ENCODE measurements at regions not wholly inside any gene's neighbourhood (a gene's known extent, or its start where the extent isn't known, plus 50 kb on each side); places are given as distances from the start of the nearest gene placed in this dataset.

DNA sequence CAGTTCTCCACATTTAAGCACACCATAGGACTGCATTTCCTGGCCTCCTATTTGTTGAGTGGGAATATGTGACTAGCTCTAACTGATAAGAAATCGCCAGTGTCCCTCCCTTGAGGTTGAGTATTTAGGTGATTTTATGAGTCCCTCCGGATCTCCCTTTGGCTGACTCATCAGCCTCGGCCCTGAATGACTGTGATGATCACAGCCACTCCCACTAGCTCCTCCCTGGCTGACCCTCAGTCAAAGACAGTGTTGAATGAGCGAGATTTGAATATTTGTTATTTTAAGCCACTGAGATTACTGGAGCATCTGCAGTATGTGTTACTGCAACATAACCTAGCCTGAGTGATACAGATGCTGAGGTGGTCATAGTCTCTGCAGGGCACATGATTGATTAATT lies 515.3 kb downstream of the EPHB1 start:
- DNase-seq = no peak

DNA sequence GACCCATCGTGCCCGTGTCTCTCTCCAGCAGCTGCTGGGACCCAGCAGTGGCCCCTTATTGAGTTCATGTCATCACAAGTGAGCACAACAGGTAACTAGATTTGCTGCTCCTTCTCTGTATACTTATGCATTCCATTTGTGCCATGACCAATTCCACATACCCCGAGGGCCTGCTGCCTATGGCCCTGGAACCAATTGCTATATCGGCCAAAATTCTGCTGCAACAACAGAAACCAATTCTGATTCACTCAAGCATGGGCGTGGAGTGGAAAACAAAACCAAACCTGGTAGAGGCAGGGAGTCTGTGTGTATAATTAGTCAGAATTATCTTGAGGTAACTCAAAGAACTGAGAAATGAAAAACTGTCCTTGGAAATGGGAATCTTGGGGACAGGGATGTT lies 516.6 kb downstream of the EPHB1 start:
- no peak for DNase-seq

DNA sequence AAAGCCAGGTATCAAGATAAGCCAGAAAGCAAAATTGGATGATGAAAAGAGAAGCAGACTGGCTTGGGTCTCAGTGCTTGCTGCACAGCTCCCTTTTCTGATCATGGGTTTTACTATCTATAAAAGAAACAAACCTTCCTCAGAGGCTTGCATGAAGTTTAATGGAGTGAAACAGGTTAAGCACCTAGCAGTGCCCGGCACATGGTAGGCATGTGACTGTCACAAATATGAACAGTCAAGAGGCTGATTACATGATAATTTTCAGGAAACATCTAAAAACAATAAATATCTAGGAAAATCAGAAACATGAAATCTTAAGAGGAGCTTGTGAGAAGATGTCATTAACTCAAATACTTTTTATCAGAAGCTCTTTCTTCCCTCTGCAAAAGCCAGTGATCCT lies 519.2 kb downstream of the EPHB1 start:
- DNase-seq = no peak

DNA sequence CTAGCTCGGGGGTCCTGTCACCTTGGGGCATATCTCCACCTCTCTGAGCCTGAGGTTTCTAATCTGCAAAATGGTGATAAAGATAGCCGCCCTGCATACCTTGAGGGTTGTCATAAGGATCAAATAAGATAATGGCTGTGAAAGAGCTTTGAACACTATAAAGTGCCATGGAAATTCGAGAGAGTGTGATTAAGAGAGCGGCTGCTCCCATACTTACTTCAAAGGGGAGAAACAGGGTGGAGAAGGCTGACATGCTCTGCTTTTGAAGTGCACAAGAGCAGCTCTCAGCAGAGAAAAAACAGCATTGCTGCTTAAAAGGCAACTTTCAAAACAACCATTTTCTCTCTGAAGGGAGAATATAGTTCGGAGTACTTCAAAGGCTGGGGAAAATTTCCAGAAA lies 529.2 kb downstream of the EPHB1 start:
- no peak for DNase-seq

DNA sequence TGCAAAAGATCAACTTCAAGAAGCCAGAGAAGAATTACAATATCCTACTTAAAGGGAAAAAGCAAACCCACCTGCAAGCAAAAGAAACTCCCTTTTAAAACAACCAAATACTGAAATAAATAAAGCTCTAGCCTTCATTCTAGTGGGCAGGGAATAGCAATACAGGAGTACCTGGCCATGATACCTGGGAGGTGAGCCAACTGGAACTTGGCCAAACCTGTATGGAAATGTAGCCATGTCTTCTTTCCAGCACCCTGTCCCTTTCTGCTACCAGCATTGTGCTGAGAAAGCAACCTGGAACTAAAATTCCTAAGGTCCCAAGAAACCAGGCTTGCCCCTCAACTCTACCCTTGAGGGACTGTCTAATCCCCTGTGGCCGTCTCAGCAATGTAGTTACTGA lies 530.0 kb downstream of the EPHB1 start:
- no peak for DNase-seq

DNA sequence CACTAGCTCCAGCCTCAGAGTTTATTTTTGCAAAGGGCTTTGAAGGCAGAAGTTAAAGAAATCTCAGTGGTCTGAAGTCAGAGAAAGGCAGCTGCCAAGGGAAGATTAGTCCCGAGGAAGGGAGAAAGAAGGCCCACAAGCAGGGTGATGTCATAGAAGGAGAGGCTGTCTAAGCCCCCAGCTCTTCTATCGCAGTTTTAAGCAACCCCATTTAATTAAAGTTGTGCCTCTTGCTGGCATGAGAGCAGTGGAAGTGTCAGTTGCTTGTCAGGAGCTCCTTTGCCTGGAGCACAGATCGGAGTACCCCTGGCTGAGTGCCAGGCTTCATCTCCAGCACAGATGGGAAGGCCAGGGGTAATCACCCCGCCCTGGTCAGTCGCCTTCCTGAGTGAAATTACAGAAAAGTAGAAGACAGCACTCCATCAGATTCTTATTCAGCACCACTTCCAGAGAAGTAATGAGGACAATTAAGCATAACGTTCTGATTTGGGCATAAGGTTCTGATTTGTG lies 530.7 kb downstream of the EPHB1 start:
- DNase-seq = no peak

DNA sequence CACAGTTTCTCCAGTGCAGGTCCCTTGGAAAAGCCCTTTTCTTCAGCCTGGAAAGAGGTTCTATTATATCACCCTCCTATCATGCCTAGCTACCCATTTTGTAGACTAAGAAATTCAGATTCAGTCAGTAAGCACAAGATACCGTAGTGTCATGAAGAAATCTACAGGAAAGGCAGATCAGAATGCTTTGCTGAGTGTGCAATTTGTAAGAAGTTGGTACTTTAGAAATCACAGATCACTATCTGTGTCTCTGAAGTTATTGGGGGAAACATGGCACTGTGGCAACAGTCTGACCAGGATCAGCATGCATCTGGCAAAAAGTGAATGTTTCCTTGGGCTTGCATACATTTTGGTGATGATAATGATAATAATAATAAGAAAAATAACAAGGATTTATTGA lies 531.8 kb downstream of the EPHB1 start:
- DNase-seq = no peak

DNA sequence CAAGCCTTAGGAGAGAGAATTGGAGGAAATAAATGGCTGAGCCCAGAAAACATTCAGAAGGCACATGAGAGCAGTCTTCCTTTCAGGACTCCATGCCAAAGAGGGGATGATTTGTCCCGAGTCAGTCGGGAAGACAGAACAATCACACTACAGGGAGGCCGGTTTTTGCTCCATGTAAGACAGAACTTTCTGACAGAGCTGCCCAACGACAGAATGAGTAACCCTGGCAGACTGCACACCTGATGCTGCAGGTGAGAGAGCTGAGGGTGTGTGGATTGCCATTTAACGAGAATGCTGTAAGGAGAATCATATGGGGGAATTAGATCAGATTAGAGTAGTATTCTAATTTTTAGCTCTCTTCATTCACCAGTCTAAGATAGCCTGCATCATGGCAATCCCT lies 533.0 kb downstream of the EPHB1 start:
- no peak for DNase-seq

DNA sequence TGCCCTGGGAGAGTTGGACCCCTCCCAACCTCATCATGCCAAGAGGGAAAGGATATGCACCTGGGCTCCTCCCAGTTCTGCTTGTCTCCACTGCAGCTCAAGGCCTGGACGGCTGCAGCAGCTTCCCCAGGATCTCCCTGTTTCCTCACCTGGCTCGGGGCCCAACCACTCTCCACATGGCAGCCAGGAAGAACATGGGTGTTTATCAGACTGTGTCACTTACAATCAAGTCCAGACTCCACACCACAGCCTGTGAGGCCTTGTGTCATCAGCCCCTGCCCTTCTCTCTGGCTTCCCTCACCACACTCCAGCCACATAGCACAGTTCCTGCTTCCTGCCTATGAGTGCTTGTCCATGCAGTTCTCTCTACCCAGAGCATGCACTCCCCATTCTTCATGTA lies 534.4 kb downstream of the EPHB1 start:
- no peak for DNase-seq

DNA sequence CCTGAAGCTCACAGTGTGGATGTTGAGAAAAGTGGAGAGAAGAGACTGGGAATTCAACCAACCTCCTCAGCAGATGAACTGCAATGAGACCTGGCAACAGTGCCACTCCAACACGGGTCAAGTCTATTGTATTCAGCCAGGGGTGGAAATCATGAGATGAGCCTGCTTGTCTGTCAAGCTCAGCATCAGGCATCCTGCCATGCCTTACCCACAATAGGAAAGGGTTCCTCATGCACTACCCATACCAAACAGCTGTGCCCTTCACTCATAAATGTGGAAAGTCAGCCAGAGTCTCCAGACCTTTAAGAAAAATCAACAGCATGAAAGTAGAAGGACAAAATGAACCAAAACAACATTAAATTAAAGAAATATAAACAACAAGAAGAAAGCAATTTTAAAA lies 542.1 kb downstream of the EPHB1 start:
- DNase-seq = no peak

DNA sequence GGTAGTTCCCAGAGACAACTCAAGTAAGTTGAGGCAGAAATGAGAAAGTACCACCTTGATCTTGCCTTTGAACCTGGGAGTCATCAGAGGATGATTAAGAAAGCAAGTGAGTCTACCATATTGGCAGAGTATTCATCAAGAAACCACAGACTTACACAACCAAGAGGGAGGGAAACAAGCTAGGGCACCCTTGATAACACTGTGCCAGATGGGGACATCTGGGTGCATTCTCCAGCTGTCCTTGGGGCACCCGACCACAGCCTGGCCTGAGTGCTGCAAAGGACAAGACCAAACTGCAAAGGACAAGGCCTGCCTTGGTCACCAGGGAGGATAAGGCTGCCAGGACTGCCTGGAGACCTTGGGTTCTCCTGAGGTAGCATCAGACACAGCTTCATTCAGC lies 553.6 kb downstream of the EPHB1 start:
- no peak for DNase-seq

DNA sequence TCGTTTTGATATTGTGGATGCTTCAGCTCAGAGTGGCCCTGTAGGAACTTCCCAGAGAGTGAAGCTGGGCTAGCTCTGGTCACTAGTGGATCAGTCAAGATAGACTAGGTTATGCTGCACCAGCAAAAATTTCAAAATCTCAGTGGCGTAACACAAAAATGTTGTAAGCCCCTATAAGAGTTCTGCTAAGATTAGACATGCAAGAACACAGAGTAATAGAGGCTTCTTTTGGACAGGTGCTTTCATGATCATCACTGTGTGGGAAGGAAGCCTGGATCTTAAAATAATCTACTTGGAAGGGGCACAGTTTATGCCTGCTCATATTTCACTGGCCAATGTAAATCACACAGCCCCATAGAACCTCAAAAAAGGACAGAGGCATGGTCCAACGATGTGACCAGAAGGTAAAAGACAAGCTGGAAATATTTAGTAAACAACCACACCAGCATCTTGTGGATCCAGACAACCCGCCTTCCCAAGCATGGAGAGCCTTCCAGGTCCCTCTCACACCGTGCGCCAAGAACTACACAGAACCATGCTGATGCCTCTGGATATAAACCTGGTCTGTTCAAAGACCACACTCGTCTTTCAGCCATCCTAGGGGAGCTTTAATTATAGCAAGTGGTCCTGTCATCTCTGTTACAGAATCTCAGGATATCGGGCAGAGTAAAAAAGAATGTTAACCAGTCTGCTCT lies 554.3 kb downstream of the EPHB1 start:
- DNase-seq = no peak

DNA sequence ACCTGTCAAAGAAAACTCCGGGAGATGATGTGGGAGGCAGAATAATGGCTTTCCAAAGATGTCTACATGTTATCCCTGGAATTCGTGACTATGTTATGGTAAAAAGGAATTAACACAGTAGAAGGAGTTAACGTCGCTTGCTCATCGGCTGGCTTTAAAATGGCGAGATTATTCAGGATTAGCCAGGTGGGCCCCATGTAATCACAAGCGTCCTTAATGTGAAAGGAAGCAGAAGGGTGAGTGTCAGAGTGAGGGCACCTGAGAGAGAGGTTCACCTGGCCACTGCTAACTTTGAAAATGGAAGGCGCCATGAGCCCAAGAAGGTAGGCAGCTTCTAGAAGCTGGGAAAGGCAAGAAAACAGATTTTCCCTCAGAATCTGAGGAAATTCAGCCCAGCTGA lies 557.2 kb downstream of the EPHB1 start:
- no peak for DNase-seq

DNA sequence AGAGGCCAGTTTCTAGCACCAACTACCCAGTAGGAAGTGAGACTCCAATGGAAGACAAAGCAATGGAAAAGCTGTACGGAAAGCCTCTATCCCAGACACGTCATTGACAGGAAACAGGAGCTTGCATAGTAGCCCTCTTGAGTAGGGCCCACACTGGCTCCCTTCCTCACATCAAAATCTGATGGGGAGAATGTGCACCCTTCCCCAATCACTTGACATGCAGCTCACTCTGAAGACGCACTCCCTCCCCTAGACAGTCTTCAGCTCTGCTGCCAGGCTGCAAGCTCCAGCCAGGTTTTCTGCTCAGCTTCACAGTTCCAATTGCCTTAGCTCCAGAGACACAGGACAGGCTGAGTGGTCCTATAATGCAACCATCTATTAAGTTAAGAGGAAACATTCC lies 567.8 kb downstream of the EPHB1 start:
- DNase-seq = no peak

DNA sequence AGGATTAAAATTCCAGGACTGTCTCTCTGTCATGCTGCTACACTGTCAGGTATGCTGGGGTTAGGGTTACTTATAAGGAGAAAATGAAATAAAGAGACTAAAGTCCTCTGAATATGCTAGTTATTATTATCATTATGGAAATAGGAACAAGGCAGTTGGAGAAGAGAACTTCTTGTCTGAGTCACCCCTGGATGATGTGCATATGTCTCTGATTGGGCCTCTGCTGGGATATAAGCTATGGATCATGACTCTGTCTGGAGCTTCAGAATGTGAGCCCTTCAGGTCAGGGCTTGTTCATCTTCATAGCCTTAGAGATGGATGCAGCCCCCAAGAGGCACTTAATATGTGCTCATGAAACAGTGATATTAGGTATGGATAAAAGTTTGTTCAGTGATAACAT lies 569.6 kb downstream of the EPHB1 start:
- DNase-seq = no peak

DNA sequence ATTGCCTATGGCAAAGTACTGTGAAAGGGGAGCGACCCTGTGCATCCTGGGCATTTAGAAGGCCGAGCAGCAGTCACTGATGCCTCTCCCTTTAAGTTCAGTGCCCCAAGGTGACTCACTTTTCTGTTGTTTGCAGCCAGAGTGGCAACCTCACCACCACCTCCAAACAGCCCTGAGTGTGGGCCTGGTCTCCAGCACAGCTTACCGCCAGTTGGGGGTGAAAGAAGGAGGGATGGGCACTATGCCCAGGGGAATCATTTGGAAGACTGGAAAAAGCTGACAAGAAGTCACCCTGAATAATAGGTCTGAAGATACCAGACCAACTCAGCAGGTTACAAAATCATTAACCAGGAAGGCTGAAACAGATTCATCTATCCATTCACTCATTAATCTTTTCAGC lies 571.8 kb downstream of the EPHB1 start:
- DNase-seq = no peak

DNA sequence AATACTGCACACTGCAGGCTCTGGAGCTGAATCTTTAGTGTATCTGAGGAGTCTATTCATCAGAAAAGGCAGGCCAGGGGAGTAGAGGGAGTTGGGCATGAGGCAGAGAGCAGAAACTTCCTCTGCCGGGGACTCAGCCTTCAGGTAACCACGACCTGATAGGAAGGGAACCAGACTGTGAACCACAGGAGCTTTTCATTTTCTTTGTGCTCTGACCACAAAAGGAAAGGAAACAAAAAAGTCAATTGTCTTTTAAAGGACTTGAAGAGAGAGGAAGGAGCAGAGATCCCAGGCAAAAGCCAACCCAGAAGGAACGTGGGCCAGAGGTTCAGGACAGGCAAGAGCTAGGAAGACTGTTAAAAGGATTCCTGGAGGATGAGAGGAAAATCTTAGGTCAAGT lies 573.3 kb downstream of the EPHB1 start:
- no peak for DNase-seq

DNA sequence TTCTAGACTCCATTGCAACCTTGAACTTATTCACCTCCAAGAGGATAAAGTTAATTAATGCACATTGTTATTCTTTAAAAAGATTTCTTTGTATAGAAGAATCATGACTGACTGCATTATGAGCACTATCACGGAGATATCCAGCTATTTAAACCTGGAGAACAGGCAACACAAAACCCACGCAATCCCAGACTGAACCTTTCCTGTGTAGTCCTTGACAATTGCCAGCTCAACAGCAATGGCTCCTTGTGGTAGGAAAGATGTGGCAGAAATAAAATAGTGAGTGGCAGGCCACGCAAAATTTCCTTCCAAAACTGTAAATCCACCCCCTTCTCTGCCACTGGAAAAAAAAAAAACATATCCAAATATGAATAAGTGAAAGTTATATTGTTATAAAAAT lies 573.7 kb downstream of the EPHB1 start:
- no peak for DNase-seq

DNA sequence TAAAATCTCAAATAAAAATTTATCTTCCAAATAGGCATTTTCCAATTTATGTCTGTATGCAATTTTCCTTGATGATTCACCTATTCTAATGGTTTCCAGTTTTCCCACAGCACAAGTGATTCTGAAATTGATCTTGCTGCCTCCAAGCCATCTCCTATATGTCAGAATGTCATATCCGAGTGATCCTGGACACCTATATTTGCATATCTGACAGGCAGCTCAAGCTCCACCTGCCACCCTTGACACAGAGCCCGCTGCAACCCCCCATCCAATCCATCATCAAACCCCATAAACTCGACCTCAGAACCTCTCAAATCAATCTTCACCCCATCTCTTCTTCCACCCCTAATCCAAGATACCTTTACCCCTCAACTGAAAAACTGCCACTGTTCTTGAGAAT lies 579.5 kb downstream of the EPHB1 start:
- no peak for DNase-seq

DNA sequence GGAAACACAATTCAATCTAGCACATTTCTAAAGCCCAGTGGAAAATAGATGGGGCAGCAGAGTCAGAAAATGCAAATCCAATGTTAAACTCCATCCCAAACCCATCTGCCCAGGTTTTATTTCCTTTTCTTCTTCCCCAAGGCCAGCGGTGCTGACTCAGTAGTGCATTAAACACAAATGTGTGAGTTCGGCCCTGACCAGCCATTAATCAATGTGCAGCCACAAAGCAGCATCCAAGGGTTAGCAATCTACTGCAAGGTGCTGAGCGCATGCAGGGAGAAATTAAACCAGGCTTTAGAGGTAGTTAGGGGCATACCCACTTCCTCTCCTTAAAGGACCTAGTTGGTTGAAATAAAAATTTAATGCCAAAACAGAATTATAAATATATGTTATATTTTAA lies 583.3 kb upstream of the PPP2R3A start:
- DNase-seq = no peak

DNA sequence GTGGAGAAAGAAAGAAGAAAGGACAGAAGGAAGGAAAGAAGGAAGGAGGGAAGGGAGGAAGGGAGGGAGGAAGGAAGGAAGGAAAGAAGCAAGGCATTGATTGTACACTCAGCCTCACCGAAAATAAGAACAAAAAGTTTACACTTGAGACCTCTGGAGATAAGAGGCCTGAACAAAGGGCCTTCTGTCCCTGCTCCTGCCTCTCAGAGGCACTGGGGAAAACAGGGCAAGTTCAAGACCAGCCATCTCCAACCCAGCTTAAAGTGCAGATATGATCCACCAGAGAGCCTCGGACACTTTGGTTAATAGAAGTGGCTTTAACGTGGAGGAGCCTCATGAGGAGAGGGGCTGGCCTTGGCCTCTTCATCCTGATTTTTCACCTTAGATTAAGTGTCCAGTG lies 582.9 kb upstream of the PPP2R3A start:
- DNase-seq = no peak

DNA sequence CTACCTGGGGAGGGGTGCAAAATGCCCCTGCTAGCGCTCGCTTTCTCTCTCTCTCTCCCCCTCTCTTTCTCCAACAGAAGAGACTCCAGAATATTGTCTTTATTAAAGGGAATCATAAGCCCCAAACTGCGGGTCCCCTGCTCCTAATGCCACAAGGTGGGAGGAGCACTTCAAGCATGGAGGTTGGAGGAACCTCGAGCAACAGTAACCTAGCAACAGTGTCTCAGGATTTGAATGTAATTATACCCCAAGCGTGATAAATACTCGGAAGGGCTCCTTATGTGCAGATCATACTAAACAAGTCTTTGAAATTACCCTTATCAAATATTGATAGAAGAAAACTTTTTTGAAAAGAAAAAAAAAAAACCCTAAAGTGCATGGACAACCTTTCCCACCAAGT lies 582.2 kb upstream of the PPP2R3A start:
- no peak for DNase-seq

DNA sequence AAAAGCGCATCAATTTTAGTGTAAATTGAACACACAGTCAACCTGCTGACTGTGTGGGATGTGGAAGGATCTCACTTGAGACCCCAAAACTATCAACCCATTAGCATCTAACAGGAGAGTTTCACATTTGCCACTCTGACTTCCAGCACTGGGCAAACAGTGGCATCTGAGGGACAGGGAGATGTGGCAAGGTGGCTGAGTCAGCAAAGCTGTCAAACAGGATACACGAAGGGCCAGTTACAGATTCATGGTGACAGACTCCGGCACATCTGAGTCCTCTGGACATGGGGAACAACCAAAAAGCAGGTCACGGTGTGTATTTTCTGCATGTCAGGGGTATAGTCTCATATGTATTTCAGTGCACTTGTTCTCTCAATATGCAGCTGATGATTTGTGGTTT lies 573.4 kb upstream of the PPP2R3A start:
- no peak for DNase-seq

DNA sequence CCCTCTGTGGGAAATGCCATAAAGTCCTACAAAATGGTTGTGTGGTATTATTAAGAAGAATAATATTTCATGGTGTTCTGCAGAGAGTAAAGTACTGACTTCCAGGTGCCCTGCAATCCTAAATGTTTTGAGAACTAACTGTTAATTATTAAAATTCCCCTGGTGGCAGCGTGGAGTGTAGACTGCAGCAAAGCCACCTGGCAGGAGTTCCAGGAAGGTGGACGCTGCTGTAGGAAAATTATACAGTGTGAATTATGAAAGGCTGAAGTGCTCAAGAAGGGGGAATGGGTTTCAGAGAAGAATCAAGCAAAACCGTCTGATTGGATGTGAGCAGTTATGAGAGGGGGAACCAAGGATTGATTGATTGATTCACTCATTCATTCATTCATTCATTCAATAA lies 572.4 kb upstream of the PPP2R3A start:
- DNase-seq = no peak

DNA sequence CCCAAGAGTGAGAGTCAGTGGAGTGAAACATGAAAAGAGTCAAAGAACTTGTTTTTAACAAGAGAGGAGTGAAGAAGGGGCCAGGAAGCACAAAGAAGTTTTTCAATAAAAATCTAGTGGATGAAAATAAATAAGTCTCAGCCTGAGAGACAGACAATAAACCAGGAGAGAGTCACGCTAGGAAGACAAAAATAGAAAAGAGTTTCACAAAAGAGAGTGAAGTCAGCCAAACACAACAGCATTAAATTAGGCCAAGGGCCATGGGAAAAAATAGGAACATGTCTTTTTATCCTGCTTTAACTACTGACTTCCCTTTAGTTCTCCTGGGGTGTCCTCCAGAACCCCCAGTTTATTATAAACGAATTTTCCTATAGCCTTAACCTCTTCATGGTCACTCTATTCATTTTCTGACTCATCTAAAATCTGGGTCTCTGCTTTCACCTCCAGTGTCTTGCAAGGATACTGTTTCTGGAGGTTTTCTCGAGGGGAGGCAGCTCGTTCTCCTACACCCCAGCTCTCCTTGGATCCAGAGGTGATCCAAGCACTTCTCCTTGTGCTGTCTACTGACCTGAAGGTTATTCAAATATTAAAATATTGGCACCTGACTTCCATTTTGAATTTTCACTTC lies 571.5 kb upstream of the PPP2R3A start:
- DNase-seq = no peak

All from CD4-positive, alpha-beta T cell treated with Interleukin-21 for 1 hour (primary cell).